SK-N-SH (cell line): ENCODE measurements at regions not wholly inside any gene's neighbourhood (a gene's known extent, or its start where the extent isn't known, plus 50 kb on each side); places are given as distances from the start of the nearest gene placed in this dataset.

ENCODE experiments used
- EP300 ChIP-seq, 2 experiments: IDR thresholded peaks; 2 replicates each; pipeline versions ENCODE4 v1.4.0 to v1.6.1; 2012; ENCODE audit warnings: borderline replicate concordance in 1 of 2, low read depth in 1 of 2, low read length in 1 of 2
- FOSL2 ChIP-seq: IDR thresholded peaks from 2 replicates; pipeline ENCODE4 v1.4.0; 2012; ENCODE audit warnings: low read depth, mild to moderate bottlenecking, moderate library complexity, borderline replicate concordance
- JUND ChIP-seq: IDR thresholded peaks from 2 replicates; pipeline ENCODE4 v1.4.0; 2012
- RAD21 ChIP-seq: IDR thresholded peaks from 2 replicates; pipeline ENCODE4 v1.6.1; 2012; ENCODE audit warnings: mild to moderate bottlenecking, low read length
- RFX5 ChIP-seq: IDR thresholded peaks from 2 replicates; pipeline ENCODE4 v1.6.1; 2012; ENCODE audit warnings: mild to moderate bottlenecking, improper control_type of control experiment, low read length
- TAF1 ChIP-seq: IDR thresholded peaks from 2 replicates; pipeline ENCODE4 v1.6.1; 2012; ENCODE audit warnings: low read depth, mild to moderate bottlenecking, low read length, moderate library complexity, borderline replicate concordance
- TF ChIP-seq, protein P1 (sequence below): IDR thresholded peaks from 2 replicates; pipeline ENCODE4 v1.6.1; 2012; ENCODE audit warnings: mild to moderate bottlenecking, low read depth, low read length, moderate library complexity
- TF ChIP-seq, protein P2 (sequence below): fragments of 200-600 bp; sonication (generic); IDR thresholded peaks from 2 replicates; pipeline ENCODE4 v1.6.1; 2017; ENCODE audit warnings: antibody characterized with exemption, mild to moderate bottlenecking, moderate library complexity

DNA sequence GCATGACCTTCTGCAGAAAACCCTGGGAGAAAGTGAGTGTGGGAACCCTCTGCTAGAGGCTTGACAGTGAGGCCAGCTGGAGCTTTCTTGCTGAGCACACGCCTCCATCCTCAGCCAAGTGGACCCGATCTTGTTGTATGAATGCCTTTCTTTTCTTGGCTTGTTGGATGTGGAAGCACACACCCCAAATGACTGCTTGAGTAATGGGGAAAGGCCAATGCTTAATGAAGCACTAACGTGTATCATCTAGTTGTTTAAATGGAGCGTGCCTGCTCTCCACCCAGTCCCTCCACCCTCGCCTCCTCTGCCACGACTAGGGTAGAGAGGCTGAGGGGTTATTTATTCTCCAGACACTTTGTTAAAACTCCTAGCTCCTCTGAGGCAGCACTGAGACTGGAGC is 54.3 kb upstream of the IKBKE start:
- no peak for TF ChIP-seq JUND
- TF ChIP-seq, protein P1, sequence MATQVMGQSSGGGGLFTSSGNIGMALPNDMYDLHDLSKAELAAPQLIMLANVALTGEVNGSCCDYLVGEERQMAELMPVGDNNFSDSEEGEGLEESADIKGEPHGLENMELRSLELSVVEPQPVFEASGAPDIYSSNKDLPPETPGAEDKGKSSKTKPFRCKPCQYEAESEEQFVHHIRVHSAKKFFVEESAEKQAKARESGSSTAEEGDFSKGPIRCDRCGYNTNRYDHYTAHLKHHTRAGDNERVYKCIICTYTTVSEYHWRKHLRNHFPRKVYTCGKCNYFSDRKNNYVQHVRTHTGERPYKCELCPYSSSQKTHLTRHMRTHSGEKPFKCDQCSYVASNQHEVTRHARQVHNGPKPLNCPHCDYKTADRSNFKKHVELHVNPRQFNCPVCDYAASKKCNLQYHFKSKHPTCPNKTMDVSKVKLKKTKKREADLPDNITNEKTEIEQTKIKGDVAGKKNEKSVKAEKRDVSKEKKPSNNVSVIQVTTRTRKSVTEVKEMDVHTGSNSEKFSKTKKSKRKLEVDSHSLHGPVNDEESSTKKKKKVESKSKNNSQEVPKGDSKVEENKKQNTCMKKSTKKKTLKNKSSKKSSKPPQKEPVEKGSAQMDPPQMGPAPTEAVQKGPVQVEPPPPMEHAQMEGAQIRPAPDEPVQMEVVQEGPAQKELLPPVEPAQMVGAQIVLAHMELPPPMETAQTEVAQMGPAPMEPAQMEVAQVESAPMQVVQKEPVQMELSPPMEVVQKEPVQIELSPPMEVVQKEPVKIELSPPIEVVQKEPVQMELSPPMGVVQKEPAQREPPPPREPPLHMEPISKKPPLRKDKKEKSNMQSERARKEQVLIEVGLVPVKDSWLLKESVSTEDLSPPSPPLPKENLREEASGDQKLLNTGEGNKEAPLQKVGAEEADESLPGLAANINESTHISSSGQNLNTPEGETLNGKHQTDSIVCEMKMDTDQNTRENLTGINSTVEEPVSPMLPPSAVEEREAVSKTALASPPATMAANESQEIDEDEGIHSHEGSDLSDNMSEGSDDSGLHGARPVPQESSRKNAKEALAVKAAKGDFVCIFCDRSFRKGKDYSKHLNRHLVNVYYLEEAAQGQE = no peak
- no peak for TF ChIP-seq TAF1
- TF ChIP-seq, protein P2, sequence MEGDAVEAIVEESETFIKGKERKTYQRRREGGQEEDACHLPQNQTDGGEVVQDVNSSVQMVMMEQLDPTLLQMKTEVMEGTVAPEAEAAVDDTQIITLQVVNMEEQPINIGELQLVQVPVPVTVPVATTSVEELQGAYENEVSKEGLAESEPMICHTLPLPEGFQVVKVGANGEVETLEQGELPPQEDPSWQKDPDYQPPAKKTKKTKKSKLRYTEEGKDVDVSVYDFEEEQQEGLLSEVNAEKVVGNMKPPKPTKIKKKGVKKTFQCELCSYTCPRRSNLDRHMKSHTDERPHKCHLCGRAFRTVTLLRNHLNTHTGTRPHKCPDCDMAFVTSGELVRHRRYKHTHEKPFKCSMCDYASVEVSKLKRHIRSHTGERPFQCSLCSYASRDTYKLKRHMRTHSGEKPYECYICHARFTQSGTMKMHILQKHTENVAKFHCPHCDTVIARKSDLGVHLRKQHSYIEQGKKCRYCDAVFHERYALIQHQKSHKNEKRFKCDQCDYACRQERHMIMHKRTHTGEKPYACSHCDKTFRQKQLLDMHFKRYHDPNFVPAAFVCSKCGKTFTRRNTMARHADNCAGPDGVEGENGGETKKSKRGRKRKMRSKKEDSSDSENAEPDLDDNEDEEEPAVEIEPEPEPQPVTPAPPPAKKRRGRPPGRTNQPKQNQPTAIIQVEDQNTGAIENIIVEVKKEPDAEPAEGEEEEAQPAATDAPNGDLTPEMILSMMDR = no peak
- TF ChIP-seq EP300 (IDR thresholded peaks at IDR 0.05; ENCODE audit: borderline replicate concordance in 1 of 2, low read depth in 1 of 2, low read length in 1 of 2) = no peak
- no peak for TF ChIP-seq FOSL2
- TF ChIP-seq RAD21 = no peak
- TF ChIP-seq RFX5 = no peak
